Right renal pelvis (tissue), 4 donors: ENCODE measurements at regions not wholly inside any gene's neighbourhood (a gene's known extent, or its start where the extent isn't known, plus 50 kb on each side); places are given as distances from the start of the nearest gene placed in this dataset.

Experiments used
- DNase-seq, 4 donors: peaks; one replicate each; pipeline ENCODE4 v3.0.0-alpha.2; 2013; ENCODE audit warnings: low read depth in 4 of 4, low spot score in 3 of 4, missing footprints in 1 of 4

DNA sequence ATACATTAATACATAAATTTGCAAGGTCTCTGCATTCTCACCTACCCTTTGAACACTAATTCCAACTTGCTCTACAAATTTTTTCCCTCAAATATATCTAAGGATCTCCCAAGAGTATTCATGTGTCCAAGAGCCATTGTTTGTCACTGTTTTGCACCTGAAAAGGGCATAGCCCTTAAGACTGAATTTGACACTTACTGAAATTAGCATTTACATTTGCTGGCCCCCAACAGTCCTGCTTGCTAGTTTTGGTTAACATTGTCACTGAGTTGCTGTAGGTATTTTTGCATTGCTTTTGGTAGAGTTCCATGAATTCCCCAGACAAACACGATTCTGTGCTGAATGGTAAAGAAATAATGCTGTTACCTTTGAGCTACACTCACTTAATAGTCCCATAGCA is 57.3 kb downstream of the KCNA4 start:
- no peak for DNase-seq

DNA sequence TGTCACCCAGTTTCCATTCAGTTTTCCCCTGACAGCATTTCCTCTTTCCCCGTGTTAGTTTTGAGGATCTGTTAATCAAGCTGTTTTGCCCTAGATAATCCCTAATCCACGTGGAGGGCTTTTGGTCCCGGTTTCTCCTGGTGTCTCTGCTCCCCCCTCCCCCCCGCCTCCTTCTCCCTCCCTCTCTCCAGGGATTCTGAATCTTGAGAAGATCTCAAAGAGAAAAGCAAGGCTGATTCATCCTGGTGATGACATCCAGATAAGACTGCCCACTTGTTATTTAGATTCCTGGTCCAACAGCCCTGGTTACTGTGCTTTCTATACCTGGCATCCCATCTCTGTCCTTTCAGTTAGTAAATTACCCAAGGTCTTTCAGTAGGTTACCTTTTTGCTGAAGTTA is 59.4 kb downstream of the KCNA4 start:
- DNase-seq = no peak

DNA sequence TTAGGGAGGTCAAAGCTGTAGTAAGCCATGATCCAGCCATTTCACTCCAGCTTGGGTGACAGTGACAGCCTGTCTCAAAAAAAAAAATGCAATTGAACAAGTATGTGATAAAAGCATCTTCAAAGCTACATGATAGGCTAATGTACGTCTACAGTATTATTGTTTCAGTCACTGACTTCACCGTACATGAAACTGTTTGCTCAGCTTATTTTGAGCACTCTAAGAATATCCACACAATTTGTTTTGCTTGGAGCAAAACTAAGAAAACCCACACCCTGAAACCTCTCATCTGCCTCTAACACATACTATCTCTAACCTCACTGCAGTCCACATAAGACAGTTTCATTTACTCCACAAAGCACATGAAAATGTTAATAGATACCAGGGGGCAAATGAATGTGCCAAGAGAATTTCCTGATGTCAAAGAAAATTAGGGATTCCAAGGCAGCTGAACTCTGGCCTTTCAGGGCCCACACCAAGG is 60.7 kb downstream of the KCNA4 start:
- no peak for DNase-seq

DNA sequence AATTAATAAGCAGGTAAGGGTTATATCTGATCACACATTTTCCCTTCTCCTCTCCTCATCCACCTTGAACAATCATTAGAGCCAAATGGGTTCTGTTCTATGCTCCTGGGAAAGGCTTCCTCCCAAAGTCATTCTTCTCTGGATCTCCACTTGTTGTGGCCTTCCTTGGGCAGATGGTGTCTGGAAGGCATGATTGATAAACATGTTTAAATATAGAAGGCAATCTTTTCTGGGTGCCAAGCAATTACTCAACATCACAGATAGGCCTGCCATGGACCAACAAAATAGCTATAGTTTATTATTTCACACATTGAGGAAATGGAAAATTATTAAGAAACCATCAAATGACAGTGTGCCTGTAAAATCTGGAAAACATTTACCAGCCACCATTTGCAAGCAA is 73.5 kb downstream of the KCNA4 start:
- no peak for DNase-seq

DNA sequence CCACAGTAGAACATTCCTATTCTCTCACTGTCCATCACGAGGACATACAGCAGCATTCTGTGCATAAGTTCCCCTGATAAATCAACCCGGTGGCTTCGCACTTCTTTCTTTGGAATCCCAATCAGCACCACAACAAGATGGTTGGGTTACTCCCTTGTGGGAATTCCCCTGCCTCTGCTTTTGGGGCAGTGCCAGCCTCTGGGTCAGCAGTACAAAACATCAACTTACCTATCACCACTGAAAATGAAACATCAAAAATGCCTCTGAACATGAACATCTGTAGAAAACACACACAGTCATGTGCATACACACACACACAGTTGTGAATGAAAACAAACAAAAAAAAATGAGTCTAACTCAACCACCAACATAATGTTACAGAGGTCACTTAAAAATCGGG is 79.3 kb downstream of the KCNA4 start:
- DNase-seq = no peak

DNA sequence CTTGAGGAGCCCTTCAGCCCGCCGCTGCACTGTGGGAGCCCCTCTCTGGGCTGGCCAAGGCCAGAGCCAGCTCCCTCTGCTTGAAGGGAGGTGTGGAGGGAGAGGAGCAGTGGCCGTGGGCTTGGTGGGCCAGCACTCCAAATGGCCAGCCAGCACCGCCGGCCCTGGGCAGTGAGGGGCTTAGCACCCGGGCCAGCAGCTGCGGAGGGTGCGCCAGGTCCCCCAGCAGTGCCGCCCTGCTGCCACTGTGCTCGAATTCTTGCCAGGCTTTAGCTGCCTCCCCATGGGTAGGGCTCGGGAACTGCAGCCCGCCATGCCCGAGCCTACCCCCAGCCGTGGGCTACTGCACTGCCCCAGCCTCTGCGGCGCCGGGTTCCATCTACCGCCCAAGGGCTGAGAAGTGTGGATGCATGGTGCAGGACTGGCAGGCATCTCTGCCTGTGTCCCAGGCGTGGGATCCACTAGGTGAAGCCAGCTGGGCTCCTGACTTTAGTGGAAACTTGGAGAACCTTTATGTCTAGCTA is 82.7 kb downstream of the KCNA4 start:
- no peak for DNase-seq

DNA sequence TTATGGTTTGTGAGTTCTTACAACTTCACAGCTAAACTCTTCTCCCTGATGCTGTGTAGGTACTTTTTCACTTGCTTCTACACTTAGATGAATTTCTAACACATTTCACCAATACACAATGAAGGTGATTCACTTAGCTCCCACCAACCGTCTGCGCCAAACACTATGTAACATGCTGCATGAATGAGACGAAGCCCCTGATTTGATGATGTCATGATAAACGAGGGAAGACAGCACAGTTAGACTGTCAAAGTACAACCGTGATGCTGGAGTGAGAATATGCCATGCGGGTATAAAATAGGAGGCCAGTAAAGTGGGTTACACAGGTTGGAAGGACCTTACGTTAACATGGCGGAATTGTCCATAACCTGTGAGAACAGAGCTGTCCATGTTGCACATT is 100.8 kb downstream of the KCNA4 start:
- DNase-seq = no peak

DNA sequence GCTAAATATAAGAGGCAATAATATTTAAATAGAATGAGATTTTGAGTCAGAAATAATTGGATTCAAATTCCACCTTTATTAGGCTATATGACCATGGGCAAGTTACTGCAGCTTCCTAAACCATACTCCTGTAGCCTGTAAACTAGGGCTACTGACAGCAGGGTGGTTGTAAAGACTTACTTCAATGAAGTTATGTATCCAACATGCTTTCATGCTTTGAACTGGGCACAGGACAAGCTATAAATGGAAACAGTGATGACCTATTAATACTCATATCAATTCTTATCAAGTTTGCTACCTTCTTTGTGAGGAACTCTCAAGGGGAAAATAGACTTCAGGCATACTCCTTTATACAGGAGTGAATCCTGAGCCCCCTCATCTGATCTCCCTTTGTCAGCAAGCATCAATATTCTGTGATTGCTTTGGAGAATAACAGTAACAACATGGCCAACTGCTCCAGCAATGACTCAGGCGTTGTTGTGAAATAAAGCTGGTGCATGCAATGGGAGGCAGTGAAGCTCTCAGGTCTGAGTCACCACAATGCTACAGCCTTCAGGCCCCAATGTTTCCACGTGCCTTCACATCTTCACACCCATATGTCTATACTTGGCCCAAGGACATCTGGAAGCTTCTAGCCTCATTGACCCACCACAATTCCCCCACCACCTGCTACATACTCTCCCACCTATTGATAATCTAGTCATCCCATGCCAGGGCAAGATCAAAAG is 102.5 kb downstream of the KCNA4 start:
- no peak for DNase-seq

DNA sequence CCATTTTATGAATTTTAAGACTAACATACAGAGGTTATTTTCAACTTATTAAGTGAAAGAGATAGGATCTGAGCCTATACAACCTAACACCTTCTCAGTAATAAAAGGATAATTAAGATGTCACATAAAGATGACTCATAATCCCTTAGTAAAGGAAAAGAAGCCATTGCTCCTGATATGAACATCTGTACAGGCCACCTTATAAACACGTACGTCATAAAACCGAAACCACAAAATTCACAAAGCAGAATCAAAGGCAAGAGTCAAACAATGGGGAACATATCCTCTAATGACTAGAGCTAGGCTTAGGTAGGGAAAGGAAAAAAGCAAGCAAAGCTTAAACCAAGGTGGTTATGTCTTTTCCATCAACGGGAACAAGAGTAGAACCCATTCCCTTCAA is 103.5 kb downstream of the KCNA4 start:
- no peak for DNase-seq

DNA sequence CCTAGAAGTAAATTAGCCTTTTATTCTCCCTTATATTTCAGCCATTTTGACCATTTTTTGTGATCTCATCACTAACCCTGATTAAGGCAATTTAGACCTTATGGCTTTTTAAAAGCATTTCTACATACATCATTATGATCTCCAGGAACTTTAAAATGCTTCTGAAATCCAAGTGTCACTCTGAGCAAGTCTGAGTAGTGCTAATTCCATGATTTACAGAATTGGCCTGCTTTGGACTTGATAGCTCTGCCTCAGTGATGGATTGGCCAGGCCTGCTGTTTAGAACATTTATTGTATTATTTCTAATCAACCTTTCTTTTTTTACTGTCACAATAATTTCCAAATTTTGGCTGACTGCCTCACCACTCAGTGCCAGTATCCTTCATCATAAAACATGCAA is 116.4 kb downstream of the KCNA4 start:
- no peak for DNase-seq

DNA sequence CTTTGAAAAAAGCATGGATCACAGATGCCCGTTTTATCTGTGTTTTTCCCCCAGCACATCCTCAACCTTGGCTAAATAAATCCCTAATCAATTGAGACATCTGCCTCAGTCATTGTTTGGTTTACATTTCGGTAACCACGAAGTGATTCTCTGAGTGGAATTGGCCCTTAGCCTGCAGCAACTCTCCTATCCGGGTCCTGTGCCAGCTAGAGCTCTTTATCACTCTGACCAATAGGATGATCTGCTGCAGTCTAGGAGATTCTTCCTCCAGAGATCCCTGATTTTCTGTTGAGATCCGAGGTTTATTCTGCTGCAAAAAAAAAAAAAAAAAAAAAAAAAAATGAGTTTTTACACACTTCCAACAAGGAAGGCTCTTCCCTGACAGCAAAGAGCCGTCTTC is 137.3 kb downstream of the KCNA4 start:
- no peak for DNase-seq

DNA sequence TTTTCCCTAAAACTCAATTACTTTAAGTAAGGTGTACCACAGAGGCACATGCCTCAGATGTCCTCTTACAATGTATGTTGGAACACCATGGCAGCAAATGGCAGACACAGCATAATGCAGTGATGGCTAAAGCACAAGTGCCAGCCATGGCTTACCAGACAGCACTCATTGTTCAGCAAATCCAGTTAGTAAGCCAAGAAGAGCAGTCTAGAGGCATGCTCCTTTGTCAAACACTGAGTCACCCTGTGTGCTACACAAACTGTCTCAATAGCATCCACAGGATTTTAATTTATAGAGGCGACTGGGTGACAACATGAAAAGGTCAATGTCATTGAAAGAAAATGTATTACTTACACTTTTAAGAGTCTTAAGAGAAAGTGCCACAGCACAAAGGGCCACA is 140.6 kb downstream of the KCNA4 start:
- no peak for DNase-seq

DNA sequence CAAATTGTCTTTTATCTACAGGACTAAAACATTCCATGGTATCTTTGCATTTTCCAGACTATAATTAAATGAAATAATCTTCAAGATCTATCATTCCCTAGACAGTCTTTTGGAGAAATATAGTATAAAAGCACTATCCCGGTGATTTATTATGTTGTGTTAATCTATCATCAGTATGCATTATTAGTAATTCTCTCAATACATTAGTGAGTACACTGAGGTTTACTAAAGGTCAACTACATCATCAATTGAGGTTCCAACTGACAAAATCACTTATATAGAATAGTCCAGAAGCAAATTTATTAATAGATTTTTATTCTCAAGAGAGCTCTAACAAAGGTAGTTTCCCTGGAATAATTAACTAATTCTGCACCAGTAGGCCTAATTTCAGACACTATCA is 169.6 kb downstream of the KCNA4 start:
- DNase-seq = no peak

DNA sequence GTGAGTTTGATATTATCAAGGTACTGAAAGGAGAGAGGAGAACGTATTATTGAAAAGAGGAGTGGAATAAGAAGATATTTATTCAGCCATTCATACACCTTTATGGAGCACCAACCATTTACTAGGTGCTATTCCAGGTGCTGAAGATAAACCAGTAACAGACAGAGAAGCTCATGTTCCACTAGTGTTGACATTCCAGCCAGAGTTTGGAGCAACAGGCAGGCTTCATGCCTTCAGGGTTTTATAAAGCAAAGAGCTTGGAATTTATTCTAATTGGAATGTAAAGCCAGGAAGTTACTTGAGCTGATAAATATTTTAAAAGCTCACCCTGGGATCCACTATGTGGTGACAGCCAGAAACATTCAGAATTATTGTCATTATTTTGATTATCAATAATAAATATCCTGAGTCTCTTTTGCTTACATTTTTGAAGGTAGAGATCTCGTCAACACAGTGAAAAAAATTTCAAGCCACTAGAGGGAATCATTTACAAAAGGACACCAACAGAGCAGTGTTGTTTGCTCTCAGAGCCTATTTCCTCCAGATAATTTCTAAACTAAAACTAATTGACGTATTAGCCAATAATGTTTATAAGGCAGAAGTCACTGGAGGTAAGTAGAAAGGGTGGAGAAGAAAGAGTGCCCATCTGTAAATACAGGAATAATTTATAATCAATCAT is 172.0 kb downstream of the KCNA4 start:
- DNase-seq = no peak

DNA sequence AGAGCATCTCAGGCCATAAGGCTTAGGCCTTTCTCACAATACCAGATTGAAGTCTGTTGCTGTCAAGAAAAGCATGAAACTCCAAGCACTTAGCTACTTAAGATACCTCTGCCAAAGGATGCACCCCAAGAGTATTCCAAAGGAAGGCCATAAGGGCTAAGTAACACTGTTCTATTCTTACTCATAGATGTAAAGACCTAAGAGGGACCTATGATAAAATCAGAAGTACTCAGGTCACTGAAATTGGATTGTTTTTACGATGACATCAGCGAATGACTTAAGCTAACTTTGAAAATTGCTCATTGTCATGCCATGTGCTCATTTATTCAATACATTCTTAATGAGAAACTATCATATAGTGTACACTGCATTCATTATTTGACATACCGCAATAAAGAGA is 172.8 kb downstream of the KCNA4 start:
- no peak for DNase-seq

DNA sequence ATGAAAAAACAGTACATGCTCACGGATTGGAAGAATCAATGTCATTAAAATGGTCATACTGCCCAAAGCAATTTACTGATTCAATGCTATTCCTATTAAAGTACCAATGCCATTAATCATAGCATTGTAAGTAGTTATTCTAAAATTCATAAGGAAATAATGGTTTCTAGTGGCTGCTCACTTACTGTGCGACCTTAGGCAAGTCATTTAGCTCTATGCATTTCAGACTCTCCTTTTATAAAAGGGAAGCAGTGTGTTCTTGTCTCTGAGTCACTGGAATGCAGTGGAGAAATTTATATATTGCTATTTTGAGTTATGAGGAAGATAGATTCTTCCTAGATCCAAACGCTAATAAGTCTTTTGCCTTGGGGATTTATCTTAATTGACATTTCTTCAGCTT is 174.8 kb downstream of the KCNA4 start:
- no peak for DNase-seq

DNA sequence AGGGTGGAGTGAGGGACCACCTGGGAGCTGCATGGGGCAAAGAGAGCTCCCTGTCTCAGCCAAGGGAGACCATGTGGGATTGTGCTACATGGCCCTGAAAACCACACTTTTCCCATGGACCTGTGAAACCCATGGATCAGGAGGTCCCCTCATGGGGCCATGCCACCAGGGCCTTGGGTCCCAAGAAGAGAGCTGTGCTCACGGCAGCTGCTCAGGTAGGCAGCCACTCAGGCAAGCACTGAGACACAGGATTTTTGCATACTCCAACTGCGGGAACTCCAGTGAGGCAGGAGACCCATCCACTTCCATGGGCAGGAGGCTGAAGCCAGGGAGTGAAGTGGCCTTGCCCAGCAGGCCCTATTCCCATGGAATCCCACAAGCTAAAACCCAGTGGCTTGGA is 190.0 kb downstream of the KCNA4 start:
- DNase-seq = no peak

DNA sequence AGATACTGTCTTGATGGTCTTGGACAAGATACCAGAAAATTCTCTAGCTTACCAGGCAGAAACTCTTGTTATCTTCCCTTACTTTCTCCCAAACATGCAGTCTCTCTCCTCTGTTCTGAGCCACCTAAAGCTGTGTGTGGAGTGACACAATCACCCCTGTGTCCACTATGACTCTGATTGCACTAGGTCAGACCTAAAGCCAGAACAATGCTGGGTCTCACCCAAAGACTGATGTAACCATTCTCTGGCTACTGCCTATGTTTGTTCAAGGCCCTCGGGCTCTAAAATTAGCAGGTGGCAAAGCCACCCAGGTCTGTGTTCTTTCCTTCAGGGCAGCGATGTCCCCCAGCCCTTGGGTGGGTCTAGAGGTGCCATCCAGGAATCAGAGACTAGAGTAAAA is 200.5 kb downstream of the KCNA4 start:
- no peak for DNase-seq

DNA sequence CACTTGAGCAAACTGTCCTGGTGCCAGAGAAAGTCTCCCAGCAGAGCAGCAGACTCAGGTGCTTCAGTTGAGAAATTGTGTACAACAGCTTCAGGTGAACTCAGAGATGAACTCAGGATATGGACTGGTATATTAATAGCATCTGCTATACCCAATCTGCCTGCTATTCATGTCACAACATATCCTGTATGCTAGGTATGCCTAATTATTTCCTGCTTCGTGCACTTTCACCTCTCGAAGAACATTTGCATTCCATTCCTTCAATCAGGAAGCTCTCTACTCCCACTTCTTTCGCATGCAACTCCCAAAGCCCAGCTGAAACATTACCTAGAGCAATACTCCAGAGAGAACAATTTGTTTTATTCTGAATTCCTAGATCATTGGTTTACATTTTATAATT is 207.7 kb downstream of the KCNA4 start:
- no peak for DNase-seq

DNA sequence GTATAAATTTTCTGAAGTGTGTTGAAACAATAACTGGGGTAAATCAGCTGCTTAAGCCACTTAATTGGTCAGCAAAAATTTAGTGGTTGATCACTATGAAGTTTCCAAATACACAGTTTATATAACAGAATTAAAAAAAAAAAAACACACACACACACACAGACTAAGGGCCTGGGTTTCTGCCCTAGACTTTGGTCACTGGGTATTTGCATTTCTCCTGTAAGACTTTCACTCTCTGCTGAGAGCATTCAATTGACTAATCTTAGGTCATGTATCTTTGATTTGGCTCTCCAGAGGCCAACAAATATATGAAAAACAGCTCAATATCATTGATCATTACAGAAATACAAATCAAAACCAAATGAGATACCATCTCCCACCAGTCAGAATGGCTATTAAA is 214.3 kb downstream of the KCNA4 start:
- DNase-seq = no peak

DNA sequence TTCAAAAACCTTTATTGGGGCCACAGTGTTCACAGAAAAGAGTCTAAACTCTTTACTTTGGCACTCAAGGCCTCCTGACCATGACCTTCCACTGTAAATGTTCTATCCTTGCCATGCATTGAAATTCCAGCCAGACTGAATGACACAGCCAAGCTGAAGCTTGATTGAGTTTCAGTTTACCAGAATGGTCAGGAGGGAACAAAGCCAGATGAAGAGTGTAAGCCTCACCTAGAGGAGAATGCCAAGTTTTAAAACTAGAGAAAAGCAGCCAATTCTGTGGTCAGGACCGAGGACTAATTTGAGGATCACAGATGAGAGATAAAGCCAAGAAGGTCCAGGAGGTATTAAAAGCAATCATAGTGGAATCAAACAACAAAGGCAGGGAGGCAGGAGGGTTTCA is 215.3 kb downstream of the KCNA4 start:
- DNase-seq = no peak

DNA sequence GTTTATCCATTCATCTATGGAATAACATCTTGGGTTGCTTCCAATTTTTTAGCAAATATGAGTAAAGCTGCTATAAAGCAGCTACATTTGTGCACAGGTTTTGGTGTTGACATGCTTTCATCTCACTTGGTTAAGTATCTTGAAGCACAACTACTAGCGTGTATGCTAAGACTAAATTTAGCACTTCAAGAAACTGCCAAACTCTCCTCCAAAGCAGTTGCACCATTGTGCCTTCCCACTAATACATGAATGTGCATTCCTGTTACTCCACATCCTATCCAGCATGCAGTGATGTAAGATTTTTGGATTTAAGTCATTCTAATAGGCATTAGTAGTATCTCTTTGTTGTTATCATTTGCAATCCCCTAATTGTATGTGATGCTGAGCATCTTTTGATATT is 230.7 kb downstream of the KCNA4 start:
- DNase-seq = no peak
